ENCODE measurements at regions not wholly inside any gene's neighbourhood (a gene's known extent, or its start where the extent isn't known, plus 50 kb on each side); places are given as distances from the start of the nearest gene placed in this dataset.
"Not testable (repeated sequence)": the region's sequence is repeated elsewhere in the genome, so short reads cannot be mapped to it uniquely, and the experiment has no call there.

GRCh38 chr15:31705076-31705678, 325.1 kb upstream of the CHRNA7 start:
- DNase-seq: not testable (repeated sequence)

- not testable (repeated sequence) for DNase-seq
Observed at GRCh38 chr15:31707944-31708702, 322.2 kb upstream of the CHRNA7 start.

GRCh38 chr15:31708703-31709327, 321.5 kb upstream of the CHRNA7 start:
- DNase-seq: not testable (repeated sequence)

GRCh38 chr15:31709479-31709878, 320.8 kb upstream of the CHRNA7 start:
- DNase-seq: not testable (repeated sequence)

DNA sequence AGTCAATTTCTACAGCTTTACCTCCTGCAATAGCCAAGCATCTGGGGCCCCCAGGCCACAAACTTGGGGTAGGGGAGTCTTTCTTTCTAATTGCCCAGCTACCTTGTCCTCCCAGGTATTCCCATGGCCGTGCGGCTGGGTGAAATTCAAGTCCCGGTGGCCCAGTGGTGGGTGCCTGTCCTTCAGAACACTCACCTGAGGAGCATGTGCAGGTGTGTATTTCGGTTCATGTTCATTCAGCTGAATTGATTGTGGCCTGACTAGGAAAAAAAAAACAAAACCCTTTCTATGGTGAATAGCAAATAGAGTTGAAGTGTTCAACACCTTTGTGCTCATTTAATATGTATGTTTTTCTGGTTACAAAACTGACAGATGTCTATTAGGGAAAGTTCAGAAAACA, 319.5 kb upstream of the CHRNA7 start:
- not testable (repeated sequence) for DNase-seq

- not testable (repeated sequence) for DNase-seq
Observed at GRCh38 chr15:31715208-31715607, 315.1 kb upstream of the CHRNA7 start.

DNA sequence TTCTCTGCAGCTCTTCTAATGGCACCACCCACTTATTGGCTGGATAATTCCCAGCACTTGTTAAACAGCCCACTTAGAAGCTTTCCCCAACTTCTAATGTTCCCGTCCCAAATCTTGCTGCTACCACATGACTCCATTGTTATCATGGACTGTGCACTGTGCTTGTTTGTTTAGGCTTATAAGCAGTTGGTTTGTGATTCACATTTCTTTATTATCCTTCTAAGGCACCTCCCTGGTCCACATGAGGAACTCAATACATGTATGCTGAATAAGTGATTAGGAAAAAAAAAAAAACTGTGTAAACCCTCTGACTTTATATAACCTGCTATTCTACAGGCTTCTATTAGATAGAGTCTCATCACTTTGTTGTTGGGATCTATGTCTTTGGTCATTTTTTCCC, 311.7 kb upstream of the CHRNA7 start:
- not testable (repeated sequence) for DNase-seq

- DNase-seq: not testable (repeated sequence)
Observed at GRCh38 chr15:31719396-31720022, 310.8 kb upstream of the CHRNA7 start.

DNA sequence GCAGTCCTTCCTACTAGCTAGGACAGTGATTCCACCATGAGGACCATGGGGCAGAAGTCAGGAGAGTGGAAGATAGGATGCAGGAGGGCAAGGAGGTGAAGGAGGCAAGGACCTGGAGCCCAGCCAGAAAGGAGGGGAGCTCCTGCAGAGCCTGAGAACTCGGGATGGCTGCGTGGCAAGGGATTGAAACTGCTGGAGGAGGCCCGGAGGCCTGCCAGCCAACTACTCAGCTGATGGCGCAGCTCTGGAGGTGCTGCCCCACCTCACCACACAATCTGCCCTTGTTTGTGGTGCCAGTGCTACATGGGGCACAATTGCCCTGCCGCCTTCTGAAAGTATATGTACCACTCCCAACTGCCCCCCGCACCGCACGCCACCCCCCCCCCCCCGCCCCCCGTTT, 307.3 kb upstream of the CHRNA7 start:
- not testable (repeated sequence) for DNase-seq

- DNase-seq: not testable (repeated sequence)
Observed at GRCh38 chr15:31724903-31725302, 305.4 kb upstream of the CHRNA7 start.

DNA sequence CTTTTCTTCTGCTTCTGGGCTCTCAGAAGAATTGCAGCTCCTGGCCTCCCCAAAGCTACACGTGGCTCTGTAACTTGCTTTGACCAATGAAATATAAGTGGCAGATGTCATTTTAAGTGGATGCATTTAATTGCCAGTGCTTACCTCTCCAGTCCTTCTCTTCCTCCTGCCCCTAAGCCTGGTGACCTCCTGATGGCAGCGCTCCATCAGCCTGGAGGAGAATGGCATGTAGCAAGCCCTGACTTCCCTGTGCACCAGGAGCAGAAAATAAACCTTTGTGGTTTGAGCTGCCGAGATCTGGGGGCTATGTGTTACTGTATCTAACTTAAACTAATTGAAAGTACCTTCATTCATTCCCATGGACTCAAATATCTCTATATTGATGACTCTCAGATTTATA, 304.7 kb upstream of the CHRNA7 start:
- not testable (repeated sequence) for DNase-seq

- no peak for DNase-seq
Observed at GRCh38 chr15:31727612-31728011, 302.7 kb upstream of the CHRNA7 start.

GRCh38 chr15:31732726-31733125, 297.6 kb upstream of the CHRNA7 start:
- DNase-seq: no peak

DNA sequence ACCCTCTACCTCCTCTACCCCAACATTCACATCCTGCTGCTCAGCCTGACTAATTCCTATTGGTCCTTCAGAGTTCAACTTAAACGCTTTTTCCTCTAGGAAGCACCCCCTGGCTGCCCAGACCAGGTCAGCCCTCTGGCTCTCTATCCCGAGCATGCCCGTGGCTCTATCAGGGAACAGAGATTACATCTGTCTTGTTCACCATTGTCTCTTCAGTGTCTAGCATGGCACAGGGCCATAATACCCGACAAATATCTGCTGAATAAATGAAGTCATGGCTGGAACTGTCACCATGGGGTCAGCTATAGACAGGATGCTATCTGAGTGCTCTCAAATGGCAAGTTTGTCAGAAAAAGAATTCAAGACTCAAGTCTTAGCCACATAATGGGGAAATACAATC, 296.9 kb upstream of the CHRNA7 start:
- DNase-seq: no peak

GRCh38 chr15:31740203-31740602, 290.1 kb upstream of the CHRNA7 start:
- peak in 1 of 2 experiments; percentile 40 for DNase-seq

DNA sequence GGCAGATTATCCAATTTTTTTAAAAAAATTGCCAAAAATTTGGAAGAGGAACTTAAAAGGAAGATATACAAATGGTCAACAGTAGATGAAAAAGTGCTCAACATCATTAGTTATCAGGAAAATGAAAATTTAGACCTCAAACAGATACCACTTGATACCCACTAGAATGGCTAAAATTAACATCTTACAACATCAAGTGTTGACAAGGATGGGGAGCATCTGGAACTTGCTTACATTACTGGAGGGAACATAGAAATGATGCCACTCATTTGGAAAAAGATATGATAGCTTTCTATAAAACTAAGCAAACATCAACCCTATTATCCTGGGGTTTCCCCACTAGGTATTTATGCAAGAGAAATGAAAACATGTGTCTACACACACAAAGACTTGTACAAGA, 284.5 kb upstream of the CHRNA7 start:
- no peak for DNase-seq

DNA sequence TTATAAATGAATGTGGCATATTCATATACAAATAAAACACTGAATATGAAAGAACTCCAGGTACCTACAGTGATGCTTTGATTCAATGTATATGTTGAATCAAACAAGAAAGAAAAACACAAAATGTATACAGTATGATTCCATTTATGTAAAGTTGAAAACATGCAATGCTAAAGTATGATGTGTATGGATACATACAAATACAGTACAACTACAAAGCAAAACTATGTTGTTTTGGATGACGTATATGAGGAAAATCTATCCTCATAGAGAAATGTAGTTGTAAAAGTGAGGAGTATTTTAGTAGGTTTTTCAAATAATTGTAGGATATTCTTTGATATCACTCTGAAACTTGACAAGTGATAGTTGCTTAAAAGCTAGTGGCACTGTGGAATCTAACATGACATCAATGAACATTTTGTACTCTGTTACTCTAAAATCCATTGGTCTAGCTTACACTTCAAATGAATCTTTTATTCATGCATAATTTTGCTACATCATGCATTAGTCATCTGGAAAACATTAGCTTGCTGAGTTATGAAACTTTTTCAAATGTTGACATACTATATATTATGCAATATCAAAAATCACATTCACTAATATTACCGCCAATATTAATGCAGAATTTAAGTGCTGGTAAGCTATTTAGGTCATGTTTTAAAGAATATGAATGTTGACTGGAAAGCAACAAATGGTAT, 278.1 kb upstream of the CHRNA7 start:
- DNase-seq: no peak

GRCh38 chr15:31752905-31753304, 277.4 kb upstream of the CHRNA7 start:
- DNase-seq: no peak

- DNase-seq: peak; percentile 28 to 75
Observed at GRCh38 chr15:31758126-31758525, 272.2 kb upstream of the CHRNA7 start.

- DNase-seq: no peak
Observed at GRCh38 chr15:31768055-31768454, 262.3 kb upstream of the CHRNA7 start.

DNA sequence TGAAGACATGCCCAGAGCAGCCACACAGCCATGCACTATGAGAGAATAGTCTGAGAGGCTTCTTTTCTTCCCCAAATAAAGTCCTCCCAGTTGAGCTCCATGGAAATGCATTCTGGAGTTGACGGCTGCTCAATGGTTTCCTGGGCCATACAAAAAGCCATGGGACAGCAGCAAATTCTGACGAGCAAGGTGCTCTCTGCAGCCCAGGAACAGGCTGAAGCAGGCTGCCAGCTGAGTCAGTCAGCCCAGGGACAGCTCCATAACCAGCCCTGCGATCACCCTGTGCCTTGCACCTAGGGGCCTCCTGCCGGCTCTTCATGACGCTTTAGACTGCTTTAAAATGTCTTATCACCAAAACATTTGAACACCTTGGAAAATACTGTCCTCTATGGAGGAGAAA, 256.3 kb upstream of the CHRNA7 start:
- no peak for DNase-seq

DNA sequence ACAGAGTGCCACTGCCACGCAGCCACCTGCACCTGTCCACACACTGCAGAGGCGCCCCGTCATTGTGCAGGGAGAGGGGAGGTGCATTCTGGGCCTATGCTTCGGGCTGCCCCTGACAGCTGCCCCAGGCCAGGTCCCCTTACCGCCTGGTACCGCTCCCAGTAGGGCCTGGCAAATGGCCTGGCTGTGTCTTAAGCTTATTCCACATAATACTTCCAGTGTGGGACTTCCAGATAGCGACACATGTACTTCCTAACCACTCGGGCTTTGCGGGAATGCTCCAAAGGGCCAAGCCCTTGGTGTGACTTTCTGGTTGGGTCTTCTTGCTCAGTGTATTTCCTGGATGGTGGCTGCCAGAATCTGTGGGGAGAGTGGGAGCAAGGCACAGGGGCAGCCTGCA, 254.3 kb upstream of the CHRNA7 start:
- peak in 1 of 2 experiments; percentile 12 for DNase-seq

DNA sequence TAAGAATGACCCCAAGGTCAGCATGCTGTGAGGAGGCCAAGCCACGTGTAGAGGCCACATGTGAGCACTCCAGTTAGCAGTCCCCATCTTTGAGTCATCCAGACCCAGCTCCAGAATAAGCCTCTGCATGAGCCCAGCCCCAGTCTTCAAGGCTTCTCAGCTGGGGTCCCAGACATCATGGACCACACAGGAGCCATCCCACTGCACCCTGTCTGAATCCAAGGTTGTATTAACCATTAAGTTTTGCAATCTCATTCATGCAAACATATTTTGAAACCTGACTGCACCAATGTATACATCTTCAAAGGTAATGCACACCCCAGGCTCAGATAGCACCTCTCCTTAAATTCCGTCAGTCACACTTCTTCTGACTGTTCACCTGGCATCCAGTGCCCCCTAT, 249.1 kb upstream of the CHRNA7 start:
- no peak for DNase-seq

Measured in cerebellar nuclear complex (tissue), 1 donor.